HEK293T (cell line): ENCODE measurements at regions not wholly inside any gene's neighbourhood (a gene's known extent, or its start where the extent isn't known, plus 50 kb on each side); places are given as distances from the start of the nearest gene placed in this dataset.

Experiments used
- ARNT ChIP-seq: fragments of 450-650 bp; IDR thresholded peaks from 2 replicates; pipeline ENCODE4 v1.6.1; 2017; ENCODE audit warnings: mild to moderate bottlenecking
- BHLHE40 ChIP-seq: fragments of 450-650 bp; IDR thresholded peaks from 2 replicates; pipeline ENCODE4 v1.6.1; 2016; ENCODE audit warnings: mild to moderate bottlenecking, moderate library complexity, borderline replicate concordance
- ELF4 ChIP-seq: fragments of 450-650 bp; IDR thresholded peaks from 2 replicates; pipeline ENCODE4 v1.6.1; 2017; ENCODE audit warnings: antibody characterized with exemption
- FOXM1 ChIP-seq: fragments of 450-650 bp; IDR thresholded peaks from 2 replicates; pipeline ENCODE4 v1.6.1; 2017; ENCODE audit warnings: mild to moderate bottlenecking, borderline replicate concordance
- HDGF ChIP-seq: fragments of 450-650 bp; IDR thresholded peaks from 2 replicates; pipeline ENCODE4 v1.6.1; 2017; ENCODE audit warnings: antibody characterized with exemption, borderline replicate concordance
- SP1 ChIP-seq: fragments of 450-650 bp; IDR thresholded peaks from 2 replicates; pipeline ENCODE4 v1.6.1; 2017
- SUZ12 ChIP-seq: fragments of 450-650 bp; IDR thresholded peaks from 2 replicates; pipeline ENCODE4 v1.6.1; 2016; ENCODE audit warnings: mild to moderate bottlenecking
- TARDBP ChIP-seq: fragments of 450-650 bp; IDR thresholded peaks from 2 replicates; pipeline ENCODE4 v1.6.1; 2016
- TF ChIP-seq, protein P1 (sequence below): fragments of 450-650 bp; IDR thresholded peaks from 2 replicates; pipeline ENCODE4 v1.6.1; 2016

DNA sequence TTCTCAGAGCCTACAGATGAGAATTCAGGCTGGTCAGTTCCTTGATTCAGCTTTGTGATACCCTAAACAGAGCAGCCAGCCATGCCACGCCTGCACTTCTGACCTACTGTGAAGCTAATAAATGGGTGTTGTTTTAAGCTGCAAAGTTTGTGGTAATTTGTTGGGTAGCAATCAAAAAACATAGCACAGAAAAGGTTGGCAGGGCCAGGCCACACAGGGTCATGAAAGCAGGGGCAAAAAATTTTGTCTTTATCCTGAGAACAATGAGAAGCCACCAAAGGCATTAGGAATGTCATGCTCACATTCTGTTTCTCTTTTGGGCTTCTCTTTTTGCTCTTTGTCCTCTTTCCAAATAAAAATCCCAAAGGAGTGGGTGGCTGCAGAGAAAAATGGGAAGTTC is 385.9 kb downstream of the TXNL1 start:
- no peak for TF ChIP-seq FOXM1
- no peak for TF ChIP-seq TARDBP
- TF ChIP-seq SUZ12 = no peak
- TF ChIP-seq ARNT = no peak
- TF ChIP-seq, protein P1, sequence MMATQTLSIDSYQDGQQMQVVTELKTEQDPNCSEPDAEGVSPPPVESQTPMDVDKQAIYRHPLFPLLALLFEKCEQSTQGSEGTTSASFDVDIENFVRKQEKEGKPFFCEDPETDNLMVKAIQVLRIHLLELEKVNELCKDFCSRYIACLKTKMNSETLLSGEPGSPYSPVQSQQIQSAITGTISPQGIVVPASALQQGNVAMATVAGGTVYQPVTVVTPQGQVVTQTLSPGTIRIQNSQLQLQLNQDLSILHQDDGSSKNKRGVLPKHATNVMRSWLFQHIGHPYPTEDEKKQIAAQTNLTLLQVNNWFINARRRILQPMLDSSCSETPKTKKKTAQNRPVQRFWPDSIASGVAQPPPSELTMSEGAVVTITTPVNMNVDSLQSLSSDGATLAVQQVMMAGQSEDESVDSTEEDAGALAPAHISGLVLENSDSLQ = no peak
- no peak for TF ChIP-seq SP1
- no peak for TF ChIP-seq ELF4
- no peak for TF ChIP-seq HDGF
- TF ChIP-seq BHLHE40 = no peak
